GM21825 (cell line): ENCODE measurements at regions not wholly inside any gene's neighbourhood (a gene's known extent, or its start where the extent isn't known, plus 50 kb on each side); places are given as distances from the start of the nearest gene placed in this dataset.

Source experiments
- ATAC-seq: cut with Tn5 transposase; IDR thresholded peaks from one replicate; pipeline ENCODE4 v1.9.1; 2021; ENCODE audit warnings: mild to moderate bottlenecking, moderate library complexity; ENCODE audit not compliant: unreplicated experiment

DNA sequence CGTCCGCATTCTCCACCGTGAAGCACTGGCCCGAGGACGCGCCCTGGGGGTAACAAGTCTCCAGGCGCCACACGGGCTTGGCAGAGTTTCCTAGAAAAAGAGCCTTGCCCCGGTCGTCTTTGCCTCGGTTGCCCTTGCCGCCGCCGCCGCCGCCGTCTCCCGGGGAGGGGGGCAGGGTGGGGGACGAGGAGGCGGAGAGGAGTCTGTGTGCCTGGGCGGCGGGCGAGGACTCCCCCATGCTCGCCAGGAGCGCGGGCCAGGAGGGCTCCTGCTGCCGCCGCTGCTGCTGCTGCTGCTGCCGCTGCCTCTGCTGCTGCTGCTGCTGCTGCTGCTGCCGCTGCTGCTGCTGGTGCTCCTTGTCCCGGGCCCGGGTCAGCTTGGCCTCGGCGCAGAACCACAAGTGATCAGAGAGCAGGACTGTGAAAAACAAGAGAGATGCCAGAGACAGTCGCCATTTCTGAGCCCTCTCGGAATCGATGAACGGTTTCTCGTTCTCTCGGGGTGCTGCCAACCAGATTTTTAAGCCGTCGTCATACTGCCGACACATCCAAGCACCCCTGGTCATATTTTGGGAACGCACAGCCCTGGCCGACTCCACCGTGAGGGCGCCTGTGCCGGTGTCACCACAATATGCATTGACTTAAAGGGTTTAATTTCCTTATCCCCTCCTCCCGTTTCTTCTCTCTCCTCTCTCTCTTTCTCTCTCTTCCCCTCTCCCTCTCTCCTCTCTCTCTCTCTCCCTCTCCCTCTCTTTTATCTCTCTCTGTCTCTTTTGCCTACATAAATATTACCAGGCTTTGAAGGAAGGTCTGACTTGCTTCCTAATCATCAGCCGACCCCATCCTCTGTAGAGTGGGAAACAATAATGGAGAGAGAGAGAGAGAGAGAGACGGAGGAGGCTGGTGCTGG, 349.1 kb downstream of the LIG4 start:
- no peak for ATAC-seq

DNA sequence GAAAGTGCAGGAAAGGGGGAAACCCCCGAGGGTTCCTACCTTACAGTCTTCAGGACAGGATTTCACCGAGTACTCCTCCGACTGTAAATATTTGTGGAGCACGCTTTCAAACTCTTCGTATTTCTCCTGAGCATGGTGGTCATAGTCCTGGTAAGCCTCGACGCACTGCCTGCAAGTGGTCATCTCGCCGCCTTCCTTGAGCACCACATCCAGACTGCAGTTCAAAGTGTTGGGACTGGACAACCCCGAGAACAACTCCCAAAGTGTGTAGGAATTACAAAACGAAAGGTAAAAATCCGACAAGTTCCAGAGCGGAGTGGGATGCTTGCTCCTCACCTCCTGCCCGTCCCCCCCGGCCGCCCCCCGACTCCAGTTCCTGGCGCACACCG, 349.7 kb downstream of the LIG4 start:
- no peak for ATAC-seq

DNA sequence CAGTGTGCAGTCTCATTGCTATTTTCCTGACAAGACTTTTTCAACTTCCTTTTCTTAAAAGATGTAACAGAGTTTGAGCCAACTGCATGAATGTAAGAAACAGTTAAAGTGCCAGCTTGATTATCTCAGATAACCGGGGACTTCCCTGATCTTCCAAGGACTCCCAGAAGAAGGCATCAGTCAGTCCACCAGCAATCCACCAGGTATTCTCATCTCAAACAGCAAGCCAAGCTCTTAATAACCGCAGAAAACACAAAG, 350.1 kb downstream of the LIG4 start:
- no peak for ATAC-seq

DNA sequence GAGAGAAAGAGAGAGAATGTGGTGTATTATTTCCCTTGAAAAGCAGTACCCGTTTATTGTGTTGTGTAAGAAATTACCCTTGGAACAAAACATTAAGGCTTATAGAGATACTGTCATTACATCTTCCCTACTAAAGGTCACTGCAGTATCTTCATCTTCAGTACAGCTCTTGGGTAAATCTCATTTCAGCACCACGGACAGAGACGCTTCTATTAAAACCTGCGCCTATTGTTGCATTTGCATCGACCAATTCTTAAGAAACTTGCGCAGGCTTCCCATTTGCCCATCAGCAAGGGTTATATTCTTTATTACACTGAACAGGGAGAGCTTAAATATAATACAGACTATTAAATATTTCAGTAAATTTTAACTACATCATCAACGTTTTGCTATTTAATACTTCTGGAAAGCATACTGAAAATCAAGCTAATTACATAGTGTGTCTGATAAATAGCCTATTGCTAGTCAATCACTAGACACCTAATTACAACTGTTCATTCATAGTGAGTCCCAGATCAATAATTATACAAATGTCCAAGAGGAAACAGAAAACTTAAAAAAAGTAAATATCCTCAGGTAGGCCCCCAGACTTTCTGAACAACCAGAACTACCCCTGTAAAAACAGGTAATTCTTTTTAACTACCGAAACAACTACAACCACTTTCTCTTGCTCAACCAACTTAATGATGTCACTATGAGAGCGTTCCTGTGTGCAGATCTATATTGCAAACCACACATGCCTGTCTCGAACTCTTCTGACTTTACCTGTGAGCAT, 350.6 kb downstream of the LIG4 start:
- ATAC-seq: no peak

DNA sequence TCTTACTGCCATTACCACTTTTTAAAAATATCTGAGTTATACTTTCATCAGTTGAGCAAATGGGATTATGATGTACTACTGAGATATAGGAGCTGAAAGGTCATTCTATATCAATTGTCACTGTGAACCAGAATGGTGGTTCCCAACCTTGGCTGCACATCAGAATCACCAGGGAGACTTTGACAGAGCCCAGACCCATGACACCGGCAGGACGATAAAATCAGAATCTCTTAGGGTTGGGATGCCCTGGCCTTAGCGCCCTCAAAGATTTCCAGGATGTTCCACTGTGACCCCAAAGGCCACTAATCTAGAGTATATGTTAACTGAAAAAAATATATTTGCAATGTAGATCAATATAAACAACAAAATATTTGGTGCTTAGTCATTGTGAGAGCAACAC, 355.1 kb downstream of the LIG4 start:
- no peak for ATAC-seq

- no peak for ATAC-seq
These were observed 360.5 kb downstream of the LIG4 start for GRCh38 chr13:107854880-107855279.

DNA sequence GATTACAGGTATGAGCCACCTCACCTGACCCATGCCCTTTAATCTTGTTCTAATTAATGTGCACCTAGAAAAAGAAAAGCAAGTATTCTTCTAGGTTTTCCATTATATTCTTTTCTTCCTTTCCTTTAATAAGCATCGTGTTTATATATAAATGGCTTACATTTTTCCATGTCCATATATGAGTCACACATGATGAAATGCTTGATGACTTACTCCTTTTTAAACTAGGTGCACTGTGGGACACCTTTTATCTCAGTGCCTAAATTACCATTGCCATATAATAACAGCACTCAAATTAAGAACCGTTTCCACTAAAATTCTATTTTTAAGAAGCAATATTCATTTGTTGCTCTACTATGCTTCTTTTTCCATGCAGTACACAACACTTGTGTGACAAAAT, 363.3 kb downstream of the LIG4 start:
- no peak for ATAC-seq

DNA sequence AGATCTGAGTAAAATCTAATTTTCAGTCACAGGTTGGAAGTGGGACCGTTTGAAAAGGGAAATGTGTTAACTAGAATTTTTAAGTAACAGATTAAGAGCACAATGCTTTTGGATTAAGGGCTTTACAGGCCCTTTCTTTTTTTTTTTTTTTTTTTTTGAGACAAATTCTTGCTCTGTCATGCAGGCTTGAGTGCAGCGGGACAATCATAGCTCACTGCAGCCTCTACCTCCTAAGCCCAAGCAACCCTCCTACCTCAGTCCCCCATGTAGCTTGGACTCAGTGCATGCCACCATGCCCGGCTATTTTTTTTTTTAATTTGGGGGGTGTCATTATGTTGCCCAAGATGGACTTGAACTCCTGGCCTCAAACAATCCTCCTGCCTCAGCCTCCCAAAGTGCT, 363.7 kb downstream of the LIG4 start:
- no peak for ATAC-seq

DNA sequence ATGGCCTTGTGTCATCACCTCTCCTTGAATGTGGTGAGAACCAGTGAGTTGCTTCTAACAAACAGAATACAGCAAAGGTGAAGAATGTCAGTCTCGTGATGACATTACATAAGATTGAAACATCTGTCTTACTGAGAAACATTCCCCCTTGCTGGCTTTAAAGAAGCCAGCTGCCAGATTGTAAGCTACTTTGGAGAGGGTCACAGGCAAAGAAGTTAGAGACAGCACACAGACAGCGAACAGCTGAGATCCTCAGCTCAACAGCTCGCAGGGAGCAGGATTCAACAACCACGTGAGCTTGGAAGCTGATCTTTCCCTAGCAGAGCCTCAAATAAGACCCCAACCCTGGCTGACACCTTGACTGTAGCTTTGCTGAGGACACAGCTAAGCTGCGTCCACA, 367.9 kb downstream of the LIG4 start:
- no peak for ATAC-seq

- ATAC-seq: no peak
These were observed 368.7 kb downstream of the LIG4 start for GRCh38 chr13:107846642-107847041.

GRCh38 chr13:107845911-107846310, 369.4 kb downstream of the LIG4 start:
- no peak for ATAC-seq

- no peak for ATAC-seq
These were observed 371.7 kb downstream of the LIG4 start for GRCh38 chr13:107843681-107844080.

DNA sequence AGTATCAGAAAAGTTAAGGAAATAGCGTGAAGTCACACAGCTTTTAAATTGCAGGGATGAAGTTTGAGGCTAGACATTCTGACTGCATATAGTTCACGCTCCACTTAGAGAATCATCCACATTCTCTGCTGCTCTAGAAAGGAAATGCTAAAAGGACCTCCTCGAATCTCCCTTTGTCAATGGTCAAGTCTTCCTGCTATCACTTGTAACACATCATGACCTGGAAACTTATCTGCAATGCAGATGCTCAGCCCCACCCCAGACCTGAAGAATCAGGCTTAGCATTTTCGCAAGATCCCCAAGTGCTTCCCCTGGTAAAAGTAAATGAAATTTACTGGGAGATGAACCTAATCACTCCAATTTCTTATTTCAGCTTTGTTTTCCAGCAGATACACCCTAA, 372.1 kb downstream of the LIG4 start:
- no peak for ATAC-seq

DNA sequence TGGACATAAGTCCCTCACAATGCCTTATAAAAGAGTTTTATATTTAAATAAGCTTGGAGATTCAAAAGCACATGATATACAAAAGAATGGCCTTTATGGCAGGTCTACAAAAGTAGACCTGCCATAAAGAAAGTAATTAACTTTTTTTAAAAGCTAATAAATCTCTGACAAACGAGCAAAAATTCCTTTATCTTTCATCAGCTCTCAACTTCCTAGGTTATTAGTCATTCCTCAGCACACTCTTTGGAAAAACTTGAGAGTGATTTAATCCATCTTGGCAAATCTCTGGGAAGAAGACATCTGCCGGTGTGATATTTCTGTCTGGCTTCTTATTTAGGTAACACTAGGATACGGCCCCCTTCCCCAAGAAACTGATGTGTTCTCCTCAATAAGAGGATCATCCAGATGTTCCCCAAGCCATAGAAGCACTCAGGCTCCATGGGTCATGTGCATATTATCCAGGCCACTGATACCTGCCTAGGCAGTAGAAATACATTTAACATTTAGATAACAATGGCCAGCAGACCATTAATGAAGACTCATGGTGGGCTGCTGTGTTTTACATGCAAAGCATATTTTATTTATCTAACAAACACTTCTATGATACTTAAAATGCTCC, 372.7 kb downstream of the LIG4 start:
- no peak for ATAC-seq

GRCh38 chr13:107838588-107839161, 376.7 kb downstream of the LIG4 start:
- ATAC-seq: no peak

GRCh38 chr13:107836685-107837084, 378.7 kb downstream of the LIG4 start:
- no peak for ATAC-seq

DNA sequence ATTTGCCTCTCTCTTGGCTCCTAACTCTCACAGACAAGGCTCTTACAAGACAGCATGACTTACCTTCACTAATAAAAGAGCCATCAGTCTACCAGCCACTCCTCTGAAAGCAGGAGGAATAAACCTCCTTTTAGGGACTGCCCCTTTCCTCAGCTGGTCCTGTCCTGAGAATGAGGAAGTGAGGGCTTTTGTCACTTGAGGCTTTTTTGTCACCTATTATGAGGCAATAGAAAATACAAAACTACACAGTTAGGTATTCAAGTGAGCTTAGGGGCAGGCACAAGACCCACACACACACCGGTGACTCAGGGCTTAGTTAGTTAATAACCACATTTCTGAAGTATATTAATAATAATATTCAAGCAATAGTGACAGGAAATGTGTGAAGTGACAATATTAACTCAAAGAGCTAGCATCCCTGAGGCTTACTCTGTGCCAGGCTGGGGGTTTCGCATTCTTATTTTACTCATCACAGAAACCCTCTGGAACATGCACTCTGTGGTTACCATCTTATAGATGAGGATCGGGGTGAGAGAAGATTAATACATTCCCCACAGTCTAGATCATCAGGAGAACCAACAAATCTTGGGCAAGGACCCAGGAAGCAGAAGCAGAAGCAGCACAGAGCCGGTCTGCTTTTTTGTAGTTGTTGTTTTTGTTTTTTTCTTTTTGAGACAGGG, 379.9 kb downstream of the LIG4 start:
- ATAC-seq: peak; percentile 87

- ATAC-seq: no peak
These were observed 380.6 kb downstream of the LIG4 start for GRCh38 chr13:107834717-107835116.

- ATAC-seq: no peak
These were observed 381.1 kb downstream of the LIG4 start for GRCh38 chr13:107834281-107834680.

DNA sequence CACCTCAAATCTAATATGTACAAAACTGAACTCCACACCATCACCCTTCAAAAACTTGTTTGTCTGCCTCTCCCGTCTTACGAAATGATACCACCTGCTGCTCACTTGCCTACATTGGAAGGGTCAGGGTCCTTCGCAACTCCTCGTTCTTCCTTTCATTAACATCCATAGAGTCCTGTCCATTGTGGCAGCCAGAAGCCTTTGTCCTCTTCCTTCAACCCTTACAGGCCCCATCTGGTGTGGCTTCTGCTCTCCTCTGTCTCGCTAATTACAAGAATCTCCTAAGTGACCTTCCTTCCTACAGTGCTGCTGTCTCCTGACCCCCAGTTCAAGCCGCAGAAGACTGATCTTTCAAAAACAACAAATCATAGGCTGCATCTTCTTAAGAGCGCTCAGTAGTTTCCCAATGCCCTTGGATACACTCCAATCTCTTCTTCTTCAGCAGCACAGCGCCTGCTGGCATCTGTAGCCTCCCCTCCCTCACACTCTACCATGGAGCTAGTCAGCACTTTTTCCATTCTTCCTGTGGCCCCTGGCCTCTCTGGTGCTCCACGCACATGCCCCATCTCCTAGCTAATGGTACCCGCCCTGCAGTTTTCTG, 382.7 kb downstream of the LIG4 start:
- ATAC-seq: no peak

DNA sequence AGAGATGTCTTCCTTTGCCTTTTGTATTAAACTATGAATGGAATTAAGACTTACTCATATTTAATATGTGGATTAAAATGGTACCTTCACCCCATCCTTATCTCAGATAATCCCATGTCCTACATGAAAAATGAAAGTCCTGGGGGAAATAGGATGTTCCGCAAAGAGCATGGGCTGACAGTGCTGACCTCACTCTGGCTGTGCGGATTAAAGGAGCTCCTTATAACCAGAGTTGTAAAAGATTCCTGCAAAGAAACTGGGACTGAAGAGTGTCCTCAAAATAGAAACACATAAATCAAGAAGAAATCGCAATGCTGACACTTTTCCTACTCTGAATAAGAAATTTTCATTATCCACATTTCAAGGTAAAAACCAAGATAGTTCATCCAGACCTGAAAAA, 384.5 kb downstream of the LIG4 start:
- no peak for ATAC-seq
